GM12872 (cell line): ENCODE measurements at regions not wholly inside any gene's neighbourhood (a gene's known extent, or its start where the extent isn't known, plus 50 kb on each side); places are given as distances from the start of the nearest gene placed in this dataset.

Experiments used
- TF ChIP-seq, protein P1 (sequence below): IDR thresholded peaks from 3 replicates; pipeline ENCODE4 v1.5.1; 2011; ENCODE audit warnings: low read depth, mild to moderate bottlenecking, low read length, moderate library complexity; ENCODE audit not compliant: insufficient read depth

DNA sequence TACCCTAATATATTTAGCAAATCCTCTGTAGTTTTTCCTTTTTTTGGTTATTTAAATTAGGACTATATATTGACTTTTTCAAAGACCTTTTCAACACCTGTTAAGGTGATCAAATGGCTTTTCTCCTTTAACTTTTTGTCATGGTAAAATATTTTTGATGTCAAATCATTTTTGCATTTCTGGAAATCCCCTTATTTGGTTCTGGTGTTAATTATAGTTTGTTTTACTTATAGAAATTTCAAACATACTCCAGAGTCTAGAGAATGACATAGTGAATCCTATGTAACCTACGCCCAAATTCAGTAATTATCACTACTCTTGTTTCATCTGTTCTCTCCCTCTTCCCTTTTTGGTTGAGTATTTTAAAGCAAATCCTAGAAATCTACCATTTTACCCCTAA, 121.3 kb upstream of the TBL1XR1 start:
- TF ChIP-seq, protein P1, sequence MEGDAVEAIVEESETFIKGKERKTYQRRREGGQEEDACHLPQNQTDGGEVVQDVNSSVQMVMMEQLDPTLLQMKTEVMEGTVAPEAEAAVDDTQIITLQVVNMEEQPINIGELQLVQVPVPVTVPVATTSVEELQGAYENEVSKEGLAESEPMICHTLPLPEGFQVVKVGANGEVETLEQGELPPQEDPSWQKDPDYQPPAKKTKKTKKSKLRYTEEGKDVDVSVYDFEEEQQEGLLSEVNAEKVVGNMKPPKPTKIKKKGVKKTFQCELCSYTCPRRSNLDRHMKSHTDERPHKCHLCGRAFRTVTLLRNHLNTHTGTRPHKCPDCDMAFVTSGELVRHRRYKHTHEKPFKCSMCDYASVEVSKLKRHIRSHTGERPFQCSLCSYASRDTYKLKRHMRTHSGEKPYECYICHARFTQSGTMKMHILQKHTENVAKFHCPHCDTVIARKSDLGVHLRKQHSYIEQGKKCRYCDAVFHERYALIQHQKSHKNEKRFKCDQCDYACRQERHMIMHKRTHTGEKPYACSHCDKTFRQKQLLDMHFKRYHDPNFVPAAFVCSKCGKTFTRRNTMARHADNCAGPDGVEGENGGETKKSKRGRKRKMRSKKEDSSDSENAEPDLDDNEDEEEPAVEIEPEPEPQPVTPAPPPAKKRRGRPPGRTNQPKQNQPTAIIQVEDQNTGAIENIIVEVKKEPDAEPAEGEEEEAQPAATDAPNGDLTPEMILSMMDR, result no peak

DNA sequence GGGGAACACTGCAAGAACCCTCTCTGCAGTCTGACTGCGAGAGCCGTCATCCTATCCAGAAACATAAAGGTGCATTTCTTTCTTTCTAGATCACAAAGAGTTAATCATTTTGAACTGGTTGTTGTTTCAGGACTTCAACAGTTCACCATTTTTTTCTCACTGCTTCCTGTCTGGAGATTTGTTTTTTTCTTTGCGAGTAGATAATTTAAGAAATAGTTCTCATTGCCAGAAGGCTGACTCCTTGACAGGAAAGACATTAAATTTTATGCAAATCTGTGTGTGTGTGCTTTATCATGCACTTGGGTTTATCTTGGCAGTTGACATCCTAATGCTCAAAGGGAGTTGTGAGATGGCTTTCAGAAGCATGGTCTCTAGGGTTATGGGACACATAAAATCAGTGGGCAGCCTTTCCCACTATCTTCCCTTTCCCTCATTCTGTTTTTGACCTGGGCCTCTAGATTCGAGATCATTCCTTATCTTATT, 123.5 kb upstream of the TBL1XR1 start:
- TF ChIP-seq, protein P1, result no peak

DNA sequence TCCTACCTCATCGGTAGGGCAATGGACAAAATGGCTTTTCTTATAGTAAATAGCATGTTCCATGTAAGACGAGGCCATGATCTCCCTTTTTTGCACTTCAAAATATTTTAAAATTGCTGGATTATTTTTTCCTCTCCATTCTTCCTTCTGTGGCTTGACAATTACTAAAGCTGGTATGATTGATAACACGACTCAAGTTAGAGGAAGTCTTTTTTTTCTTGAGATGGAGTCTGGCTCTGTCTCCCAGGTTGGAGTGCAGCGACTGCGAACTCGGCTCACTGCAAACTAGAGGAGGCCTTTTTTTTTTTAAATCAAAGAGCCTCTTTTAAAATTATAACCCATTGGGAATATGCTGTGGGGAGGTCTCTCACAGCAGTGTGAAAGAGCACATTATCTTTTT, 124.5 kb upstream of the TBL1XR1 start:
- TF ChIP-seq, protein P1, result no peak

DNA sequence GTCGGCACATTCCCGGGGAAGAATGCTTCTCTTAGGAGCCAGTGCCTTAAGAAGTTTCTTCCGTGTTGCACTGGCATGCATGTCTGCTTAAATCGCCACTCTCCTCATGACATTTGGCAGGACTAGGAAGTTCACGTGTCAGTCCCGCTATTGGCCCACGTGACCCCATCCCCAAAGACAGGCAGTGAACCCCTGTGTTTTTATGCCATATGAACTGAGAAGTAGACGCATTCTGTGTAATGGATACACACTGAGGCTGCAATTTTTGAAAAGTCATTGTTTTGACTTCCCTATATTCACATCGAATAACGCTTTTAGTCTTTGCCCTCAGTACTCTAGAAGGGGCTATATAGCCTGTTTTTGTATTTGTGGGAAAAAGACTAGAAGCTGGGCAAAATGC, 125.6 kb upstream of the TBL1XR1 start:
- TF ChIP-seq, protein P1, result no peak

DNA sequence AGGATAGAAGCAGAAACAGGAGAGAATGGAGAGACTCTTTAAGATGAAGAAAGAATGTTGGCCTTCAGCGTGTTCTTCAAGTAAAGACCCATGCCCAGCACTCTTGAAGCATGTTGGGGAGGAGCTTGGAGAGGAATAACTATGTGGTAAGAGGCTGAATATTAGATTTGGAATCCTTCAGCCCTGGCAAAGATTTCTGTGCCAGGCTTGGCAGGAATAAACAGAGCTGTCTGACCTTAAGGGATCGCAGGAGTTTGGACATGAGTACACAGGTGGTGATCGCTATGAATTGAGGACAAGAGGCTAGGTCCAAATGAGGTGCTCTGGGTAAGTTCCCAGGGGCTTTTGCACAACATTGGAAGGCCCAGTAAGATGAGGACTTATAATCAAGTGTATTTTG, 132.6 kb upstream of the TBL1XR1 start:
- TF ChIP-seq, protein P1, result no peak

DNA sequence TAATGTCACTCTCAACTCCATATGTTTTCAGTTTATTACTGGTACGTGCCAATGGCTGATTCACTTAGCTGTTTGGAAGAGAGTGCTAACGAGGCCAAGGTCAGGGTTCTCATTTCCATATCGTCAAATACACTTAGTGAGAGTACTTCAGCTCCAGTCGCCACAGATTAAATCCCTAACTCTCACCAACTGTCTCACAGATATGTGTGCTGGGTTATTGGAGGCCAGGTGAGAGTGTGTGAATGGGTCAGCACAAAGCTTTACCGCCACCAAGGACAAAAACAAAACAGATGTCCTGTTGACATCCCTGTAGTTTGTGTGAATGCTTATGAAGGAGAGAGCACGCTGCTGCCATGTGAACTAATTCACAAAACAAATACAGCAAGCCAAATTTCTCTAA, 133.5 kb upstream of the TBL1XR1 start:
- TF ChIP-seq, protein P1, result no peak

DNA sequence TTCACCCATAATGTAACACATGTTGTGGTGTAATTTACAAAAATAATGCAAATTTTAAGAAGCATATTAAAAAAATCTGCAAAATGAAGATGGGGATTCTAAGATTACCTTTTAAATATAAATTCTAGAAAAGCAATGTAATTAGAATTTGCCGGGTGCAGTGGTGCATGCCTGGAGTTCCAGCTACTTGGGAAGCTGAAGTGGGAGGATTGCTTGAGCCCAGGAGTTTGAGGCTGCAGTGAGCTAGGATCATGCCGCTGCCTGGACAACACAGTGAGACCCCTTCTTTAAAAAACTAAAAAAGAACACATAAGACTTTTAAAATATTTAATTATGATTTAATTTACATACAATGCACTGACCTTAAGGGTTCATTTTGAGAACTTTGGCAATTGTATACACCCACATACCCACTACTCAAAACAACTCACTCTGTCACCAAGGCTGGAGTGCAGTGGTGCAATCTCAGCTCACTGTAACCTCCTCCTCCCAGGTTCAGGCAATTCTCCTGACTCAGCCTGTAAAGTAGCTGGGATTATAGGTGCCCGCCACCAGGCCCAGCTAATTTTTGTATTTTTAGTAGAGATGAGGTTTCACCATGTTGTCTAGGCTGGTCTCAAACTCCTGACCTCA, 134.0 kb upstream of the TBL1XR1 start:
- TF ChIP-seq, protein P1, result no peak
